SK-N-SH treated with all-trans-retinoic acid at 6 μM for 48 hours (cell line): ENCODE measurements at regions not wholly inside any gene's neighbourhood (a gene's known extent, or its start where the extent isn't known, plus 50 kb on each side); places are given as distances from the start of the nearest gene placed in this dataset.

Experiments
- ATAC-seq: fragments of 200-7000 bp; cut with Tn5 transposase; 3 replicates; pipeline ENCODE4 v1.9.1; 2020; ENCODE audit warnings: mild to moderate bottlenecking, moderate library complexity
- CSDC2 ChIP-seq: fragments of 250-450 bp; sonication (Bioruptor Pico); IDR thresholded peaks from 2 replicates; pipeline ENCODE4 v1.5.0; 2020; ENCODE audit warnings: mild to moderate bottlenecking, moderate library complexity
- CSRNP3 ChIP-seq: fragments of 250-450 bp; sonication (Bioruptor Pico); IDR thresholded peaks from 2 replicates; pipeline ENCODE4 v1.5.1; 2021; ENCODE audit warnings: mild to moderate bottlenecking, moderate library complexity
- ESRRG ChIP-seq: fragments of 250-450 bp; sonication (Bioruptor Pico); IDR thresholded peaks from 2 replicates; pipeline ENCODE4 v1.6.1; 2021; ENCODE audit warnings: mild to moderate bottlenecking
- GLIS3 ChIP-seq: fragments of 250-450 bp; sonication (Bioruptor Pico); IDR thresholded peaks from 2 replicates; pipeline ENCODE4 v1.5.0; 2020; ENCODE audit warnings: mild to moderate bottlenecking, moderate library complexity
- ISL1 ChIP-seq: fragments of 250-450 bp; sonication (Bioruptor Pico); IDR thresholded peaks from 2 replicates; pipeline ENCODE4 v2.1.2; 2022; ENCODE audit warnings: mild to moderate bottlenecking, moderate library complexity
- OSR1 ChIP-seq: fragments of 250-450 bp; sonication (Bioruptor Pico); IDR thresholded peaks from 2 replicates; pipeline ENCODE4 v1.8.0; 2022; ENCODE audit warnings: moderate library complexity, mild to moderate bottlenecking, inconsistent platforms
- PPARA ChIP-seq: fragments of 250-450 bp; sonication (Bioruptor Pico); IDR thresholded peaks from 2 replicates; pipeline ENCODE4 v1.5.0; 2020; ENCODE audit warnings: mild to moderate bottlenecking, borderline replicate concordance
- RARB ChIP-seq: fragments of 250-450 bp; sonication (Bioruptor Pico); IDR thresholded peaks from 2 replicates; pipeline ENCODE4 v1.8.0; 2021; ENCODE audit warnings: mild to moderate bottlenecking, moderate library complexity
- SNAI2 ChIP-seq: fragments of 250-450 bp; sonication (Bioruptor Pico); IDR thresholded peaks from 2 replicates; pipeline ENCODE4 v1.5.0; 2020; ENCODE audit warnings: mild to moderate bottlenecking, moderate library complexity
- TCF4 ChIP-seq: fragments of 250-450 bp; sonication (Bioruptor Pico); IDR thresholded peaks from 2 replicates; pipeline ENCODE4 v1.8.0; 2021; ENCODE audit warnings: mild to moderate bottlenecking, moderate library complexity, borderline replicate concordance
- TOX ChIP-seq: fragments of 250-450 bp; sonication (Bioruptor Pico); IDR thresholded peaks from 2 replicates; pipeline ENCODE4 v1.8.0; 2021; ENCODE audit warnings: mild to moderate bottlenecking, moderate library complexity, borderline replicate concordance
- ZC3H10 ChIP-seq: fragments of 250-450 bp; sonication (Bioruptor Pico); IDR thresholded peaks from 2 replicates; pipeline ENCODE4 v1.5.1; 2021; ENCODE audit warnings: mild to moderate bottlenecking, moderate library complexity
- ZFP3 ChIP-seq: fragments of 250-450 bp; sonication (Bioruptor Pico); IDR thresholded peaks from 2 replicates; pipeline ENCODE4 v1.5.0; 2020; ENCODE audit warnings: mild to moderate bottlenecking, moderate library complexity
- ZNF565 ChIP-seq: fragments of 450-650 bp; formaldehyde crosslinking; conservative IDR thresholded peaks from 2 replicates; pipeline ENCODE4 v1.5.0; 2020; ENCODE audit warnings: low read depth, mild to moderate bottlenecking, moderate library complexity
- ZNF70 ChIP-seq: fragments of 450-650 bp; formaldehyde crosslinking; IDR thresholded peaks from 2 replicates; pipeline ENCODE4 v1.5.0; 2020; ENCODE audit warnings: mild to moderate bottlenecking, moderate library complexity
- TF ChIP-seq, protein P1 (sequence below): fragments of 250-450 bp; sonication (Bioruptor Pico); IDR thresholded peaks from 2 replicates; pipeline ENCODE4 v1.8.0; 2020; ENCODE audit warnings: mild to moderate bottlenecking, moderate library complexity, borderline replicate concordance
- TF ChIP-seq, protein P2 (sequence below): fragments of 250-450 bp; sonication (Bioruptor Pico); IDR thresholded peaks from 2 replicates; pipeline ENCODE4 v1.5.1; 2020; ENCODE audit warnings: low read depth, mild to moderate bottlenecking, moderate library complexity
- TF ChIP-seq, protein P3 (sequence below): fragments of 250-450 bp; sonication (Bioruptor Pico); IDR thresholded peaks from 2 replicates; pipeline ENCODE4 v1.5.0; 2020; ENCODE audit warnings: mild to moderate bottlenecking, moderate library complexity

GRCh38 chr4:107559653-107560052 lies 160.4 kb downstream of the PAPSS1 start (continued):
- TF ChIP-seq CSRNP3: no peak
- TF ChIP-seq ESRRG: no peak
- no peak for TF ChIP-seq ISL1 (CRISPR knock-in tag)
- TF ChIP-seq ZC3H10: no peak
- TF ChIP-seq, protein P1, sequence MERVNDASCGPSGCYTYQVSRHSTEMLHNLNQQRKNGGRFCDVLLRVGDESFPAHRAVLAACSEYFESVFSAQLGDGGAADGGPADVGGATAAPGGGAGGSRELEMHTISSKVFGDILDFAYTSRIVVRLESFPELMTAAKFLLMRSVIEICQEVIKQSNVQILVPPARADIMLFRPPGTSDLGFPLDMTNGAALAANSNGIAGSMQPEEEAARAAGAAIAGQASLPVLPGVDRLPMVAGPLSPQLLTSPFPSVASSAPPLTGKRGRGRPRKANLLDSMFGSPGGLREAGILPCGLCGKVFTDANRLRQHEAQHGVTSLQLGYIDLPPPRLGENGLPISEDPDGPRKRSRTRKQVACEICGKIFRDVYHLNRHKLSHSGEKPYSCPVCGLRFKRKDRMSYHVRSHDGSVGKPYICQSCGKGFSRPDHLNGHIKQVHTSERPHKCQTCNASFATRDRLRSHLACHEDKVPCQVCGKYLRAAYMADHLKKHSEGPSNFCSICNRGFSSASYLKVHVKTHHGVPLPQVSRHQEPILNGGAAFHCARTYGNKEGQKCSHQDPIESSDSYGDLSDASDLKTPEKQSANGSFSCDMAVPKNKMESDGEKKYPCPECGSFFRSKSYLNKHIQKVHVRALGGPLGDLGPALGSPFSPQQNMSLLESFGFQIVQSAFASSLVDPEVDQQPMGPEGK: no peak
- no peak for TF ChIP-seq RARB
- TF ChIP-seq, protein P2, sequence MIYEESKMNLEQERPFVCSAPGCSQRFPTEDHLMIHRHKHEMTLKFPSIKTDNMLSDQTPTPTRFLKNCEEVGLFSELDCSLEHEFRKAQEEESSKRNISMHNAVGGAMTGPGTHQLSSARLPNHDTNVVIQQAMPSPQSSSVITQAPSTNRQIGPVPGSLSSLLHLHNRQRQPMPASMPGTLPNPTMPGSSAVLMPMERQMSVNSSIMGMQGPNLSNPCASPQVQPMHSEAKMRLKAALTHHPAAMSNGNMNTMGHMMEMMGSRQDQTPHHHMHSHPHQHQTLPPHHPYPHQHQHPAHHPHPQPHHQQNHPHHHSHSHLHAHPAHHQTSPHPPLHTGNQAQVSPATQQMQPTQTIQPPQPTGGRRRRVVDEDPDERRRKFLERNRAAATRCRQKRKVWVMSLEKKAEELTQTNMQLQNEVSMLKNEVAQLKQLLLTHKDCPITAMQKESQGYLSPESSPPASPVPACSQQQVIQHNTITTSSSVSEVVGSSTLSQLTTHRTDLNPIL (CRISPR knock-in tag): no peak

- TF ChIP-seq GLIS3 (CRISPR knock-in tag) (no peak), ZNF70 (no peak), ZFP3 (CRISPR knock-in tag) (no peak), PPARA (CRISPR knock-in tag) (no peak), ESRRG (no peak), SNAI2 (CRISPR knock-in tag) (no peak), OSR1 (CRISPR knock-in tag) (no peak), RARB (no peak), ZC3H10 (no peak), TCF4 (CRISPR knock-in tag) (no peak), TOX (CRISPR knock-in tag) (no peak), ZNF565 (CRISPR knock-in tag) (no peak), CSRNP3 (no peak)
- TF ChIP-seq, protein P1: no peak
- TF ChIP-seq, protein P3, sequence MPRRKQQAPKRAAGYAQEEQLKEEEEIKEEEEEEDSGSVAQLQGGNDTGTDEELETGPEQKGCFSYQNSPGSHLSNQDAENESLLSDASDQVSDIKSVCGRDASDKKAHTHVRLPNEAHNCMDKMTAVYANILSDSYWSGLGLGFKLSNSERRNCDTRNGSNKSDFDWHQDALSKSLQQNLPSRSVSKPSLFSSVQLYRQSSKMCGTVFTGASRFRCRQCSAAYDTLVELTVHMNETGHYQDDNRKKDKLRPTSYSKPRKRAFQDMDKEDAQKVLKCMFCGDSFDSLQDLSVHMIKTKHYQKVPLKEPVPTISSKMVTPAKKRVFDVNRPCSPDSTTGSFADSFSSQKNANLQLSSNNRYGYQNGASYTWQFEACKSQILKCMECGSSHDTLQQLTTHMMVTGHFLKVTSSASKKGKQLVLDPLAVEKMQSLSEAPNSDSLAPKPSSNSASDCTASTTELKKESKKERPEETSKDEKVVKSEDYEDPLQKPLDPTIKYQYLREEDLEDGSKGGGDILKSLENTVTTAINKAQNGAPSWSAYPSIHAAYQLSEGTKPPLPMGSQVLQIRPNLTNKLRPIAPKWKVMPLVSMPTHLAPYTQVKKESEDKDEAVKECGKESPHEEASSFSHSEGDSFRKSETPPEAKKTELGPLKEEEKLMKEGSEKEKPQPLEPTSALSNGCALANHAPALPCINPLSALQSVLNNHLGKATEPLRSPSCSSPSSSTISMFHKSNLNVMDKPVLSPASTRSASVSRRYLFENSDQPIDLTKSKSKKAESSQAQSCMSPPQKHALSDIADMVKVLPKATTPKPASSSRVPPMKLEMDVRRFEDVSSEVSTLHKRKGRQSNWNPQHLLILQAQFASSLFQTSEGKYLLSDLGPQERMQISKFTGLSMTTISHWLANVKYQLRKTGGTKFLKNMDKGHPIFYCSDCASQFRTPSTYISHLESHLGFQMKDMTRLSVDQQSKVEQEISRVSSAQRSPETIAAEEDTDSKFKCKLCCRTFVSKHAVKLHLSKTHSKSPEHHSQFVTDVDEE (CRISPR knock-in tag): no peak
- TF ChIP-seq, protein P2 (CRISPR knock-in tag): no peak
- no peak for ATAC-seq
Measured at GRCh38 chr4:107552306-107552705, 167.7 kb downstream of the PAPSS1 start.

DNA sequence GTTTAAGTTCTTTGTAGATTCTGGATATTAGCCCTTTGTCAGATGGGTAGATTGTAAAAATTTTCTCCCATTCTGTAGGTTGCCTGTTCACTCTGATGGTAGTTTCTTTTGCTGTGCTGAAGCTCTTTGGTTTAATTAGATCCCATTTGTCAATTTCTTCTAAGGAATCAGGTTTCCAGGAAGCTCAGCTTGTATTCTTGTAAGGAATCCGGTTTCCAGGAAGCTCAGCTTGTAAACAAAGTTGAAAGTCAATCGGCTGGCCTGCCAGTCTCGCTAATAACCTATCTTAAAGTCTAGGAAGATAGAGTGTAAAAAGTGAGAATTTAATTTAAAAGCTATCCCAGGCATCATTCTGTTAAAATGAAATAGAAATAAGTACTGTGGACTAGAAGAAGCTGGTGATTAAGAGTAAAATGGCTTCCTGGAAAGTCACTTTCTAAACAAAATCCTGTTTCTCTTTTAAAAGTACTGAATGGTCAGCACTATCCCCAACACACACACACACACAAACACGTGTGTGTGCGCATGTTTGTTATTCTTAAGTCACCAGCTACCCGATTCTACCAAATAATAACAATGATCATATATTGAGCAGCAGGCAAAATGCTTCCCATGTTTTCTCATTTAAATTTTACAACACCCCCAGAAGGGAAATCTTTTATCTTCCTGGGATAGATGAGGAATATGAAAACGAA lies 171.7 kb downstream of the PAPSS1 start:
- ATAC-seq: no peak; the same call in 2 of the 3 replicates
- TF ChIP-seq ZNF565 (CRISPR knock-in tag): no peak
- no peak for TF ChIP-seq CSRNP3
- TF ChIP-seq, protein P2 (CRISPR knock-in tag): no peak
- TF ChIP-seq CSDC2 (CRISPR knock-in tag): no peak
- no peak for TF ChIP-seq TCF4 (CRISPR knock-in tag)
